ENCODE measurements at regions not wholly inside any gene's neighbourhood (a gene's known extent, or its start where the extent isn't known, plus 50 kb on each side); places are given as distances from the start of the nearest gene placed in this dataset.
"Not testable (repeated sequence)": the region's sequence is repeated elsewhere in the genome, so short reads cannot be mapped to it uniquely, and the experiment has no call there.

DNA sequence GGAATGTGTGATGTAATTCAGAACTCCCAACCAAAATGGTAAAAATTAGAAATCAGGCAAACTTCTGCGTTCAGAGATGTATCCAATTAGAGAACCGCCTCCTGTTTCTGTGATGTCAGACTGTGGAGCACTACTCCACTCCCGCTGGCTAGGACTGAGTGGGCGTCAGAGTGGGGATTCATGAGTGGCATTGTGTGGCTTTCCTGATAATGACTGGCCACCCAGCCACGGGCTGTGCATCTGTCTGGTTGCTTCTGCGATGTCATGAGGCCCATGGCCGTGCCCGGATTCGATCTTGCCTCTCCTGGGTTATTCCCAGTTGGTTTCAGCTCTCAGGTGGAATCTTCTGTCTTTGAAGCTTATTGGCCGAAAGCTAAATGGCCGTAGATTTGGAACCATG, 87.1 kb upstream of the KCNA1 start:
- no peak for DNase-seq

DNA sequence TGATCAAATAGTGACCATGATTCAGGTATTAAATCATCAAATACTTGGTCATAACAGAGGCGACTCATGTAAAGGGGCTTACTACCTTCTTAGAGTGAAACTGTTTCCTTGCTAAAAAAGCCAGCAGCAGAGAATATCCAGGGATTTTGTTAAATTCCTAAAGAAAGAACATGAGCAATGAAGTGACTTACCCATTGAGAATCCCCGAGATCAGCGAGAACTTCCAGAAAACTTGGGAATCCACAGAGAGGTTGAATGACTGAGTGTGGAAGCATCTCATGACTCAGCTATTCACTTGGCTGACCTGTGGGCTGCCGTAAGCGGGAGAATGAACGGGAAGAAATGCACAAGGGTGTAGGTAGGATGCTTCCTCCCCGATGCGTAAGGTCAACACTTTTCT, 85.3 kb upstream of the KCNA1 start:
- no peak for DNase-seq

DNA sequence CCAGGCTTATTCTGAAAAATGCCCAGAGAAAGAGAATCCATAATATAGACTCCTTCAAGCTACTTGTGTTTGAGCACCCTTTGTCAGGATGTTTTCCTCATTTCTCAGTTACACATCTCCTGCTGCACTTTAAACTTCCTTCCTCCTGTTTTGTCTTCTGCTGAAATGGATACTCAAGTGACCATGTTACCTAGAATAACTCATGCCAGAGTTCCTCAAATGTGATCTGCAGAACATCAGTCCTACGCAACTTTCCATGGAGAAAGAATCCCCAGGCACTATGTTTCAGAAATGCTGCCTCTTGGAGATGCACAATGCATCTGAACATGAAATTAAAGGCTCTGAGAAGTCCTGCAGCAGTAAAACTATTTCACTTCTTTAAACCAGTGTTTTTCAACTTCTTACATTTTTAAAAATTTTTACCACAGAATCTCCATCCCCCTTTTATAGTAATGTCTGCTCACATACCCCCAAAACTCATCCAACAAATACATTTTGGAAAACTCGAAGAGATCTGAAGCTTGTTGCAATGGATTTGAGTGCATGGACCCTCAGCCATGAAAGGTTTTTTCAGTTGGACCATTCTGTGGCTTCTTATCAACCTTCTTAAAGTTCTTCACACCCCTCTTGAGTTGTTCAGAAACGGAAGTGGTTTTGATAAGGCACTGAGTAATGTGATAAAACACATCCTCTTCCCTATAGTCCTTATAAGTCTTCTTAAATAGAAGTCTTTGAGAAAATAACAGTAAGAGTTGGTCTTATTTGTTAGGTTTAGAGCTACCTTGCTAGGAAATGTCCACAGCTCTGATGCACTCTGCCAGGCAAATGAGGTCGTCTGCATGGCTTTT, 84.5 kb upstream of the KCNA1 start:
- no peak for DNase-seq

- DNase-seq = no peak
These were observed 82.8 kb upstream of the KCNA1 start for GRCh38 chr12:4826909-4827308.

DNA sequence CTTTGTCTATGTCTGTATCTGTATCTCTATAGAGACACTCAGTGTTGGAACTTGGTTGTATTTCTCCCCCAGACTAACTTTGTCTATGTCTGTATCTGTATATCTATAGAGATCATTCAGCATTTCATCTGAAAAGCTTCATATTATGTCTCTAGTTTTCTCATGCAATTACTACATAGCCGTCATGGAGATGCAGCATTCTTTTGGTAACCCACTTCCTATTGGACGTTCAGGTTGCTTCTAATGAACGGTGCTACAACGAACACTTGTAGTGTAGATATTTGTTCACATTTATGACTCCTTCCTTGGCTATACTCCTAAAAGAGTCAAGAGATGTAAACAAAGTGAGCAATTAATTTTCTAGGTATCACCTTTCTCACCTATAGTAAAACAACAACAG, 81.5 kb upstream of the KCNA1 start:
- no peak for DNase-seq

DNA sequence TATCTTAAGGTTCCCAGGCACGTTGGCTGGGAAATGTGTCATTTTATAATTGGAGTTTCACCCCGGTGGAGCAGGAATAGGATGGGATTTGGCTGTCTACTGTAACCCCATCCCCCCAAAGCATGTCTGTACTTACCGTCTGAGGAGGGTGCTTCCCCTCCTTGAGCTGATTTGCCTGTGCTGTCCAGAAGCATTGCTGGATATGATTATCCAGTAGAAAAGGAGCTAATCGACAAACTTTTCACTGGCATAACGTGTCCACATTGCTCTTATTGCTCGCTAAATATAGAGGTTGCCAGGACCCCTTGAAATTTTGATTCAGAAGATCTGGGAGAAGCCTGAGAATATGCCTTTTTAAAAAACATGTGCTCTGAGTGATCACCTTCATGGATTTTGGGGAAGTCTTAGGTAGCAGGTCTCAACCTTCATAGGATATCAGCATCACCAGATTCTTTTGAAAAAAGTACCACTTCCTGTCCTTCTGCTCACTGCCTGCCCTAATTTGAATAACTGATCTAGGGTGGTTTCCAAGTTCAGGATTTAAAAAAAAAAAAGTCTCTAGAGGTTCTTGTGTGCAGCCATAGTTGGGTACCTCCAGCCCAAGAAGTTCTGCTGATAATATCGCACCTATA, 80.4 kb upstream of the KCNA1 start:
- no peak for DNase-seq

DNA sequence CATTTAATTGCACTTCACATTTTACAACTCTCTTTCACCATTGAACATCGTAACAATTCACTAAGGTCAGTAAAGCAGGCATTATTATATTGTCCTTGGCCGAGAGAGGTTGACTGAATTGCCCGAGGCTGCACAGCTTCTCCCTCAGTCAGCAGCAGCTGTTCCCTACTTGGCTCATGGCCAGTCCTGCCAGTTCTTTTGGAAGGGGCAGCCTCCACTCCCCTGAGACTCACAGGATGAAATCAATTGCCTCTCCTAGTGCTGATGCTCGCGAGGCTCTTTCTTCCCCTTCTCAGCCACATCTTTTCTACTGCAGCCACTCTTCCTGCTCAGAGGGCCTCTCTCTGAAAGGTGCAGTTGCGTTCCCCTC, 79.9 kb upstream of the KCNA1 start:
- no peak for DNase-seq

DNA sequence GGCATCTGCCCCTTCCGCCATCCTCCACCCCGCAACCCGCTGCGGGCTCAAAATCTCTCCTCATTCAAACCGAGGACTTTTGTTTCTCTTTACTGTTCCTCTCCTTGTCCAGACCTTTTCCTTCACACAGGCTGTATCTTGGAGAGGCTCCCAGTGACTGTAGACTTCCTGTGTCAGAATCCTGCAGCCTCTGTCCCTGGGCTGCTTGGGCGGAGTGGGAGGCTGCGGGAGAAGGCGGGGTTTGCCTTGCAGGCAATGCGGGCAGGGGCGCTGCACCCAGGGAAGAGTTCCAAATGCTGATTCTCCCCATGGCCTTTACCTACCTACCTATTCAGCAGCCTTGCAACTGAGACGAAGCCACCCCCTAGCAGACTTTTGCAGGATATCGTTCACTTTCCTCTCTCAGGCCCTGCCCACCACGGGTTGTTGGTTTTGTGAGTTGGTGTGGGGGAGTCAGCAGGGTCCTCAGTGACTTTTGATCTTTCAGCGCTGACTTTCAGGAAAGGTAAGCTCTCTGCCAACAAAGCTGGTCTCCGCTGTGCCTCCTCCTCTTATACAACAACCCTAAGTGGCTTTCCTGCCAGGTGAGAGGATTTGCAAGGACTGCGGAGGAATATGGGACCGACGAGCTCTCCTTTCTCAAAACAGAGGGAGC, 79.0 kb upstream of the KCNA1 start:
- DNase-seq = no peak

- DNase-seq = no peak
These were observed 76.7 kb upstream of the KCNA1 start for GRCh38 chr12:4833053-4833452.

GRCh38 chr12:4833524-4833923, 76.2 kb upstream of the KCNA1 start:
- DNase-seq = no peak

GRCh38 chr12:4842401-4842800, 67.3 kb upstream of the KCNA1 start:
- not testable (repeated sequence) for DNase-seq

DNA sequence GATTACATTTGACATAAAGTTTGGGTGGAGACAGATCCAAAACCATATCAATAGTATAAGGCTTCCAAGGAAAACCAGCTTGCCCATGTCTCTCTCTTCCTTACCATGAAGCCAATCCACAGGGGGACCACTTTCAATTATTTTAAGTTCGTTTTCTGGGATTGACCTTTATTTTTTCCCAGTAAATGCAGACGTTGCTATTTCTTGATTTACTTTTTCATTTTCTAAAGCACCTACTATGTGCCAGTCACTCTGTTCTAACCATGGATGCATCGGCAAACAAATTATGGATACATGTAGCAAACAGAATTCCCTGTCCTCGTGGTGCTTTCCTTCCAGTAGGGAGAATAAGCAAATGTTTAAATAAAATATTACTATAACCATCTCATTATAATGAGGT, 65.8 kb upstream of the KCNA1 start:
- DNase-seq = no peak

DNA sequence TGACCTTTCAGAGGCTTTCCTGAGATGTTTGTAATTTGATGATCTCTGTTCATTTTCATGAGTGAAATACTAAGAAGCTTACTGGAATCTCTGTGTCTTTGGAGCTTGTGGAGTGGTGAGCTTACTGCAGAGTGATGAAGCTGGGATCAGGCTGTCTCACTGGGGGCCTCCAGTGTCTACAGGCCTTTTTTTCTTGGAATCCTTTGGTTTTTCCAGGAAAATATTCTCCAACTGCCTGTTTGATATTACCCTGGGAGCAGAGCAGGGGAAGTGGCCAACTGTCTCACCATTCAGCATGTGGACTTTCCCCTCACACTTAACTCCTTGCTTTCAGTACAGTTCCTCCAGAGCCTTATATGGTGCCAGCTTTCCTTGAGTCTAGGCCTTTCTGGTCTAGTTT, 62.0 kb upstream of the KCNA1 start:
- DNase-seq = no peak

- DNase-seq = no peak
These were observed 60.6 kb upstream of the KCNA1 start for GRCh38 chr12:4849115-4849541.

DNA sequence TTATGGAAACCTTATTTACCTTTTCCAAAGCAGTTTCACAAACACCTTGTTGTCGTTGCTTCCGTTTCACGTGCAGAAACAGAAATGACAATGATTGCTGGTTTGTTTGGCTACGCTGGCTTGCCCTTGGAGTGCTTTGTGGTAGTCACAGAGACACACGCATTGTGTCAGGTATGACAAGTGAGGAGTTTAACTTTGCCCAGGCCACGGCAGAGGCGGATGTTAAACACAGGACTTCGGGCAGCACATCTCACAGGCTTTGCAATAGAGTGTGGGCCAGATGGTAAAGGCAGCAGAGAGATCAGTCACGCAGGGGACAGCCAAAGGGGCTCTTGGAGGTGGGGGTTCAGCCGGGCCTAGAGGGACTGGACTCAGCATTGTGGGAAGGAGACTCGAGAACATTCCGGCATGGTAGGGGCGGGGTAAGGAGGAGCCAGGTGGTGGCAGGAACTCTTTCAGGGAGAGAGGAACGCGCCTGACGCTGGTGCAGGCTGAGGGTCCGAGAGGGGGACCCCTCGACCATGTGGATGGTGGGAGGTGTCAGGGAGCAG, 59.8 kb upstream of the KCNA1 start:
- no peak for DNase-seq

DNA sequence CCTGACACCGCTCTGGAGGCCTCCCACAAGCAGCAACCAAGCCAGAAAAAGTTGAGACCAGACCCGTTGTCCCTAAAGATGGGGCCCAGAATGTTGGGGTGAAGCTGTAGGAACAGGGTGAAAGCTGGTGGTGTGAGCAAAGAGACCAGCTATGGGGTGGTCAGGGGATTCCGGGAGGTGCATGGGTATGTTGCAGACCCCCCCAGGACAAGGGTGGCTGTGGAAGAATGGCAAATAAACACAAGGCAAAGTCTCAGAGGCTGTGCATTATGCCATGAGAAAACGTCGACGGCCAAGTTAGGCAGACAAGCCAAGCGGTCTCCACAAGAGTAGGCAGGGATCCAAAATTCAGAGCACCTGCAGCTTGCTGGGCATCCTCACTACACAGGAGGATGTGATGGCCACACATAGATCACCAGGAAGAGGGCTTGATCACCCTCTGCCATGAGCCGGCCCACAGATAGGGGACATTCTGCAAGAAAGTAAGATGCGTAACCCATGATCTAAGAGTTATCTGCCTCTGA, 58.8 kb upstream of the KCNA1 start:
- DNase-seq = no peak

- no peak for DNase-seq
These were observed 57.4 kb upstream of the KCNA1 start for GRCh38 chr12:4852308-4852707.

- DNase-seq = no peak
These were observed 56.8 kb upstream of the KCNA1 start for GRCh38 chr12:4852911-4853310.

- peak; percentile 25 for DNase-seq
These were observed 54.4 kb upstream of the KCNA1 start for GRCh38 chr12:4855121-4855924.

GRCh38 chr12:4856596-4856995, 53.1 kb upstream of the KCNA1 start:
- no peak for DNase-seq

- peak; percentile 70 for DNase-seq
These were observed 52.0 kb upstream of the KCNA1 start for GRCh38 chr12:4857472-4858291.

DNA sequence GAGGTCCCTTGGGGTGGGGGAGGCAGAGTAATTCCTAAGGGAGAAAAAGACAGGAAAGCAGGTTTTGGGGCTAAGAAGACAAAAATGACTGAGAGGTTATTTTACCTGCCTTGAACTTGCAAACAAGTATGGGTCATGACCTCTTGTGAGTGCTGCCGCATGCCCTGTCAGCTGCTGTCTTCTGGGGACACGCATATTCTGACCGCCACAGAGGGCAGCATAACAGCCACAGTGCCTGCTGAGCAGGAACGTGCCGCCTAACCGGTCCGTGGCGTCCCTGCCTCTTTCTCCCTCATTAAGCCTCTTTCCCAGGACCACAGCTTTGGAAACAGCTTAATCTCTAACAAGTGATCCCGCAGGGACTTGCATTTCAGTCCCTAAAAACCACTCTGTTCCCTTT, 51.3 kb upstream of the KCNA1 start:
- DNase-seq = no peak
